B cell (primary cell): ENCODE measurements at regions not wholly inside any gene's neighbourhood (a gene's known extent, or its start where the extent isn't known, plus 50 kb on each side); places are given as distances from the start of the nearest gene placed in this dataset.

Source experiments
- ATAC-seq: fragments of 200-7000 bp; cut with Tn5 transposase; one replicate; pipeline ENCODE4 v1.10.0; 2021; ENCODE audit warnings: low read depth, mild to moderate bottlenecking, moderate number of reproducible peaks, moderate library complexity
- CTCF ChIA-PET: fragments of 350-600 bp; sonication (Branson Sonifier 250); formaldehyde crosslinking; loops from one replicate; lab custom pipeline; 2021; ENCODE audit warnings: antibody characterized with exemption, inconsistent platforms; lab: Charles Lee
- POLR2A ChIA-PET: fragments of 350-600 bp; sonication (Branson Sonifier 250); formaldehyde crosslinking; loops from one replicate; lab custom pipeline; 2021; ENCODE audit warnings: antibody characterized with exemption; lab: Charles Lee
- DNase-seq: peaks from one replicate; pipeline ENCODE4 v3.0.0; 2013
- H2AFZ ChIP-seq: 2 replicates; pipeline ENCODE4 v1.6.1; 2012; ENCODE audit warnings: mild to moderate bottlenecking, low read depth, low read length; ENCODE audit not compliant: insufficient read depth, poor library complexity, severe bottlenecking
- H3K27ac ChIP-seq, 2 donors: 1 replicate in 1 of 2; 2 replicates in 1 of 2; pipeline ENCODE4 v1.5.1; 2012 to 2013; ENCODE audit warnings: low read length in 2 of 2, mild to moderate bottlenecking in 2 of 2, moderate library complexity in 1 of 2
- H3K27me3 ChIP-seq, 4 experiments: fragments of 200-600 bp in 1 of 4; sonication (generic) in 1 of 4; replicated peaks in 1 of 4; 1 replicate in 2 of 4; 2 replicates in 2 of 4; pipeline versions ENCODE4 v1.6.1 to v1.7.0; 2013 to 2016; ENCODE audit warnings: low read length in 3 of 4, mild to moderate bottlenecking in 2 of 4, mixed read lengths in 1 of 4, moderate library complexity in 1 of 4; ENCODE audit not compliant: insufficient read depth in 4 of 4, control insufficient read depth in 3 of 4; ENCODE audit errors: control extremely low read depth in 1 of 4
- H3K36me3 ChIP-seq, 2 experiments: replicated peaks in 1 of 2; 1 replicate in 1 of 2; 2 replicates in 1 of 2; pipeline versions ENCODE4 v1.6.1 to v1.7.1; 2013; ENCODE audit warnings: low read length in 1 of 2; ENCODE audit not compliant: insufficient read depth in 2 of 2, control insufficient read depth in 1 of 2; ENCODE audit errors: control extremely low read depth in 1 of 2, extremely low read depth in 1 of 2
- H3K4me1 ChIP-seq, 2 donors: fragments of 200-600 bp in 1 of 2; sonication (generic) in 1 of 2; 1 replicate in 1 of 2; 2 replicates in 1 of 2; pipeline versions ENCODE4 v1.5.1 to v1.6.1; 2013 to 2017; ENCODE audit warnings: low read length in 2 of 2; ENCODE audit not compliant: control insufficient read depth in 2 of 2, insufficient read depth in 2 of 2
- H3K4me2 ChIP-seq: replicated peaks from 2 replicates; pipeline ENCODE3; 2012; ENCODE audit warnings: mild to moderate bottlenecking, low read depth, low read length; ENCODE audit not compliant: poor library complexity, severe bottlenecking
- H3K4me3 ChIP-seq, 5 experiments: fragments of 200-600 bp in 1 of 5; sonication (generic) in 1 of 5; 1 replicate in 3 of 5; 2 replicates in 2 of 5; pipeline versions ENCODE4 v1.5.1 to v1.7.0; 2011 to 2016; ENCODE audit warnings: low read length in 4 of 5, mild to moderate bottlenecking in 4 of 5, low read depth in 2 of 5, control low read depth in 1 of 5, moderate library complexity in 1 of 5; ENCODE audit not compliant: insufficient read depth in 1 of 5; ENCODE audit errors: control extremely low read depth in 1 of 5, extremely low read depth in 1 of 5
- H3K79me2 ChIP-seq: fragments of 200-600 bp; sonication (generic); one replicate; pipeline ENCODE4 v1.6.0; 2016; ENCODE audit warnings: low read length; ENCODE audit not compliant: control insufficient read depth, insufficient read depth
- H3K9ac ChIP-seq: fragments of 200-600 bp; sonication (generic); 2 replicates; pipeline ENCODE4 v1.6.1; 2017; ENCODE audit warnings: mild to moderate bottlenecking, low read length, moderate library complexity
- H3K9me3 ChIP-seq, 3 donors: one replicate each; pipeline versions ENCODE4 v1.6.1 to v1.7.1; 2013; ENCODE audit warnings: low read length in 2 of 3; ENCODE audit not compliant: control insufficient read depth in 2 of 3, insufficient read depth in 1 of 3; ENCODE audit errors: control extremely low read depth in 1 of 3
- H4K20me1 ChIP-seq: 2 replicates; pipeline ENCODE4 v1.6.0; 2012; ENCODE audit warnings: mild to moderate bottlenecking, low read length; ENCODE audit not compliant: insufficient read depth, control insufficient read depth, poor library complexity, severe bottlenecking
- H3K27ac Mint-ChIP-seq: one replicate; pipeline ENCODE4 v1.8.0; 2021; ENCODE audit warnings: mixed read lengths
- H3K27me3 Mint-ChIP-seq: one replicate; pipeline ENCODE4 v1.8.0; 2021; ENCODE audit warnings: mixed read lengths
- H3K4me1 Mint-ChIP-seq: one replicate; pipeline ENCODE4 v1.8.0; 2021; ENCODE audit warnings: mixed read lengths
- H3K4me3 Mint-ChIP-seq: one replicate; pipeline ENCODE4 v1.8.0; 2021; ENCODE audit warnings: mixed read lengths
- H3K9me3 Mint-ChIP-seq: one replicate; pipeline ENCODE4 v1.8.0; 2022; ENCODE audit warnings: mixed read lengths; ENCODE audit not compliant: insufficient read depth
- EZH2 ChIP-seq: IDR thresholded peaks from 2 replicates; pipeline ENCODE4 v1.6.1; 2012; ENCODE audit warnings: borderline replicate concordance, low read depth, mild to moderate bottlenecking, moderate library complexity, low read length; ENCODE audit not compliant: insufficient read depth, poor library complexity, severe bottlenecking
- WGBS: methylation state at CpG from one replicate; pipeline ENCODE4 v1.1.5; 2013; ENCODE audit warnings: missing lambda C conversion rate; ENCODE audit not compliant: insufficient coverage; 5-methylcytosine and 5-hydroxymethylcytosine counted together
- intact Hi-C: fragments of 100-400 bp; cut with micrococcal nuclease; formaldehyde crosslinking; loops from one replicate; pipeline ENCODE4 v1.10.0; 2022
- TF ChIP-seq, protein P1 (sequence below): fragments of 200-600 bp; IDR thresholded peaks from one replicate; pipeline ENCODE4 v1.8.0; 2022; ENCODE audit warnings: antibody characterized with exemption, mild to moderate bottlenecking

DNA sequence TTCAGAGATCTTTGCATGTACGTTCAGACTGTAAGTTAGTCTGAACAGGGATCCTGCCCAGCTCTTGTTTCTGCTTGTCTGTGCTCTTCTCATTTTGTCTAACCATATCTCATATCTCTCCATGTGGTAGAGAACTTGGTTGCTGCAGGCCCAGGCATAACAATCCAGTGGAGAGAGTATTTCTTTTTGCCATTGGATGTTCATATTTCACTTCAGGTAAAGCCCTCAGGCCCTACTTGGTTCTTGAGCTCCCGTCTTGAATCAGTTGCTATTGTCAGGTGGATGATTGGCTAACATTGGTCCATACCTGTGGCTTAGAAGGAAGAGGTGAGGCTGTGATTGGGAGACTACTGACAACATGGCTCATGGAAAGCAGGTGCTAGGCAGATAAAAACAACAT lies 357.7 kb upstream of the FLRT2 start:
- Histone ChIP-seq H3K36me3 (no peaks in the 10 kb centered on the region), H4K20me1 (no peaks in the 10 kb centered on the region), H3K4me2 (no peak overlapping the region), H3K9me3 (no peaks in the 10 kb centered on the region), H3K79me2 (no peaks in the 10 kb centered on the region), H3K27ac (no peak overlapping the region), H3K27me3 (no peaks in the 10 kb centered on the region), H3K4me3 (no peak overlapping the region), H3K9ac (no peak overlapping the region), H2AFZ (no peak overlapping the region), H3K4me1 (no peaks in the 10 kb centered on the region)
- ChIA-PET CTCF (no interaction called here), POLR2A (no interaction called here)
- Mint-ChIP-seq H3K4me3 (no peak overlapping the region), H3K4me1 (no peaks in the 10 kb centered on the region), H3K27me3 (no peaks in the 10 kb centered on the region), H3K27ac (no peak overlapping the region), H3K9me3 (no peaks in the 10 kb centered on the region)
- ATAC-seq (no peak), DNase-seq (no peak)
- TF ChIP-seq EZH2, result no peak
- TF ChIP-seq, protein P1, sequence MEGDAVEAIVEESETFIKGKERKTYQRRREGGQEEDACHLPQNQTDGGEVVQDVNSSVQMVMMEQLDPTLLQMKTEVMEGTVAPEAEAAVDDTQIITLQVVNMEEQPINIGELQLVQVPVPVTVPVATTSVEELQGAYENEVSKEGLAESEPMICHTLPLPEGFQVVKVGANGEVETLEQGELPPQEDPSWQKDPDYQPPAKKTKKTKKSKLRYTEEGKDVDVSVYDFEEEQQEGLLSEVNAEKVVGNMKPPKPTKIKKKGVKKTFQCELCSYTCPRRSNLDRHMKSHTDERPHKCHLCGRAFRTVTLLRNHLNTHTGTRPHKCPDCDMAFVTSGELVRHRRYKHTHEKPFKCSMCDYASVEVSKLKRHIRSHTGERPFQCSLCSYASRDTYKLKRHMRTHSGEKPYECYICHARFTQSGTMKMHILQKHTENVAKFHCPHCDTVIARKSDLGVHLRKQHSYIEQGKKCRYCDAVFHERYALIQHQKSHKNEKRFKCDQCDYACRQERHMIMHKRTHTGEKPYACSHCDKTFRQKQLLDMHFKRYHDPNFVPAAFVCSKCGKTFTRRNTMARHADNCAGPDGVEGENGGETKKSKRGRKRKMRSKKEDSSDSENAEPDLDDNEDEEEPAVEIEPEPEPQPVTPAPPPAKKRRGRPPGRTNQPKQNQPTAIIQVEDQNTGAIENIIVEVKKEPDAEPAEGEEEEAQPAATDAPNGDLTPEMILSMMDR, result no peak
- WGBS, result 93% methylated on average over 2 of the region's 2 CpGs
- intact Hi-C loops, result no loop called here

DNA sequence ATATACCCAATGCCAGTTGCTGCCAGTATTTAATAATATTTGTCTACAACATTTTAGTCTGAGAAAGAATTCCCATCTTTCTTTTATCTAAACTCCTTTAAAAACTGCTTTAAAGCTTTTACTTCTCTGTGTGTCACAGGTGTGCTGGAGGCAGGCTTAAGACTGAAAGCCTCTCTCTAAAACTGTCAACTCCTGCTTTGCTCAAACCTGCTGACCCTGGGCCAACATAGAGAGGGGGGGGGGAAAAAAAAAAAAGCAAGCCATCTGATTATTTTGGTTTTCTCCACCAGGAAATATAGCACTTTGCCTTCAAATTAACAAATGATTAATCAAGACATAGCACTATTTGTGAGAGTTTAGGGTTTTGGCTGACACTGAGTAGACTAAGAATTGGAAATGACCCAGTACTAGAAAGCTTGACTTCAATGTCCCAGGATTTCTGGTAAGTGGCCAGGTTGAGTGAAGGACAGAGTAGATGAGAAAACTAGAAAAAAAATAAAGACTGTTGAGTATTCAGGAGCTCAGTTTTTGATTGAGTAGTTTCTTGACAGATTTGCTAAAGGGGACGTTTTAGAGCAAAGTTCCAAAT lies 357.0 kb upstream of the FLRT2 start:
- CTCF ChIA-PET, result no interaction called here
- no peak overlapping the region for H3K4me3 ChIP-seq
- POLR2A ChIA-PET, result no interaction called here
- H3K9me3 Mint-ChIP-seq, result no peaks in the 10 kb centered on the region
- H3K27ac ChIP-seq, result no peak overlapping the region
- no peaks in the 10 kb centered on the region for H3K4me1 ChIP-seq
- no peaks in the 10 kb centered on the region for H3K27me3 ChIP-seq
- H3K9ac ChIP-seq, result no peak overlapping the region
- H4K20me1 ChIP-seq, result no peaks in the 10 kb centered on the region
- no peak overlapping the region for H3K27ac Mint-ChIP-seq
- DNase-seq (no peak), ATAC-seq (no peak)
- WGBS, result no CpG with 5 or more reads among the region's 1 CpG
- H3K79me2 ChIP-seq, result no peaks in the 10 kb centered on the region
- no peaks in the 10 kb centered on the region for H3K9me3 ChIP-seq
- intact Hi-C loops, result no loop called here
- H2AFZ ChIP-seq, result no peak overlapping the region
- H3K36me3 ChIP-seq, result no peaks in the 10 kb centered on the region
- TF ChIP-seq, protein P1, result no peak
- no peak for TF ChIP-seq EZH2
- H3K4me2 ChIP-seq, result no peak overlapping the region
- no peak overlapping the region for H3K4me3 Mint-ChIP-seq
- no peaks in the 10 kb centered on the region for H3K4me1 Mint-ChIP-seq
- no peaks in the 10 kb centered on the region for H3K27me3 Mint-ChIP-seq
